ENCODE measurements at regions not wholly inside any gene's neighbourhood (a gene's known extent, or its start where the extent isn't known, plus 50 kb on each side); places are given as distances from the start of the nearest gene placed in this dataset.

GRCh38 chrX:69082753-69083150 is 82.5 kb downstream of the PJA1 start:
- no peaks in the 10 kb centered on the region for H3K36me3 ChIP-seq (ENCODE audit: low read depth)
- H3K9me3 ChIP-seq: no peaks in the 10 kb centered on the region
- H3K4me3 ChIP-seq: no peak overlapping the region
- intact Hi-C loops (cut with DNase I, micrococcal nuclease): no loop called here
- TF ChIP-seq CTCF (IDR thresholded peaks at IDR 0.05): no peak
- ATAC-seq (no peak), DNase-seq (no peak)
- H3K4me1 ChIP-seq (ENCODE audit: low read depth): no peaks in the 10 kb centered on the region

GRCh38 chrX:69082055-69082752 is 83.0 kb downstream of the PJA1 start:
- H3K4me3 ChIP-seq: no peak overlapping the region
- H3K9me3 ChIP-seq: no peaks in the 10 kb centered on the region
- no peak for DNase-seq
- TF ChIP-seq CTCF (IDR thresholded peaks at IDR 0.05): no peak
- H3K4me1 ChIP-seq (ENCODE audit: low read depth): no peaks in the 10 kb centered on the region
- H3K36me3 ChIP-seq (ENCODE audit: low read depth): no peaks in the 10 kb centered on the region
- ATAC-seq: no peak
- intact Hi-C loops (cut with DNase I, micrococcal nuclease): no loop called here

GRCh38 chrX:69080855-69081465 is 84.3 kb downstream of the PJA1 start:
- DNase-seq: no peak
- no peak overlapping the region for H3K4me3 ChIP-seq
- no peaks in the 10 kb centered on the region for H3K9me3 ChIP-seq
- intact Hi-C loops (cut with DNase I, micrococcal nuclease): no loop called here
- no peak for TF ChIP-seq CTCF (IDR thresholded peaks at IDR 0.05)
- no peaks in the 10 kb centered on the region for H3K4me1 ChIP-seq (ENCODE audit: low read depth)
- no peak for ATAC-seq
- no peaks in the 10 kb centered on the region for H3K36me3 ChIP-seq (ENCODE audit: low read depth)

GRCh38 chrX:69079268-69079667 is 86.0 kb downstream of the PJA1 start:
- intact Hi-C loops (cut with DNase I, micrococcal nuclease): no loop called here
- no peak for TF ChIP-seq CTCF (IDR thresholded peaks at IDR 0.05)
- Histone ChIP-seq H3K4me3 (no peak overlapping the region), H3K4me1 (ENCODE audit: low read depth) (no peaks in the 10 kb centered on the region), H3K36me3 (ENCODE audit: low read depth) (no peaks in the 10 kb centered on the region), H3K9me3 (no peaks in the 10 kb centered on the region)
- DNase-seq (no peak), ATAC-seq (no peak)

- no peaks in the 10 kb centered on the region for H3K36me3 ChIP-seq (ENCODE audit: low read depth)
- no peak for TF ChIP-seq CTCF (IDR thresholded peaks at IDR 0.05)
- H3K4me1 ChIP-seq (ENCODE audit: low read depth): no peaks in the 10 kb centered on the region
- DNase-seq: no peak
- H3K9me3 ChIP-seq: no peaks in the 10 kb centered on the region
- no peak for ATAC-seq
- no peak overlapping the region for H3K4me3 ChIP-seq
- intact Hi-C loops (cut with DNase I, micrococcal nuclease): no loop called here
These were observed 87.3 kb downstream of the PJA1 start for GRCh38 chrX:69077895-69078455.

Measured in mucosa of descending colon (tissue), 3 donors.